ENCODE measurements at regions not wholly inside any gene's neighbourhood (a gene's known extent, or its start where the extent isn't known, plus 50 kb on each side); places are given as distances from the start of the nearest gene placed in this dataset.

DNA sequence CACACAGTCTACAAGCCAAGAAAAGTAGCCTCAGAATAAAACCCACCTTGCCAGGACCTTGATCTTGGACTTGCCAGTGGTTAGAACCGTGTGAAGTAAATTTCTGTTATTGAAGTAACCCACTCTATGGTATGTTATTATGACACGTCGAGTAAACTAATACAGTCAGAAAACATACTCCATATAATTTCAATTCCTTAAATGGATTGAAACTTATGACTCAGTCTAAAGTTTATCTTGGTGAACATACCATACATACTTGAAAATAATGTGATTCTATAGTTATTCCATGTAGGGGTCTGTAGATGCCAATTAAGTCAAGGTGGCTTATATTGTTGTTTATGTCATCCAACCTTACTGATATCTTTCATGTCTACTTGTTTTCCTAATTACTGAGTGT is 950.7 kb downstream of the TLE4 start:
- FAIRE-seq (no peak), DNase-seq (ENCODE audit: low read depth, low spot score) (no peak)
- H3K27ac ChIP-seq (ENCODE audit: control insufficient read depth, insufficient read depth, low read length) = no peak overlapping the region
- no peak overlapping the region for H3K9ac ChIP-seq (ENCODE audit: control insufficient read depth, extremely low read depth, insufficient read depth, low read length)
- H3K79me2 ChIP-seq (ENCODE audit: control insufficient read depth, insufficient read depth, low read length) = no peaks in the 10 kb centered on the region
- no peak overlapping the region for H2AFZ ChIP-seq (ENCODE audit: control insufficient read depth, low read length)
- no peaks in the 10 kb centered on the region for H3K4me1 ChIP-seq (ENCODE audit: control insufficient read depth, extremely low read depth, insufficient read depth, low read length)
- no peaks in the 10 kb centered on the region for H3K9me1 ChIP-seq (ENCODE audit: control insufficient read depth, extremely low read depth, insufficient read depth, low read length)
- H3K9me3 ChIP-seq (ENCODE audit: control insufficient read depth, low read depth, low read length) = no peaks in the 10 kb centered on the region
- no peak overlapping the region for H3K4me3 ChIP-seq (ENCODE audit: control insufficient read depth in 2 of 3, extremely low read depth in 1 of 3, insufficient read depth in 2 of 3, low read depth in 1 of 3, low read length in 3 of 3)
- no peak overlapping the region for H3K4me2 ChIP-seq (ENCODE audit: control insufficient read depth, extremely low read depth, insufficient read depth, low read depth, low read length)
- H3K27me3 ChIP-seq (ENCODE audit: control insufficient read depth, extremely low read depth, insufficient read depth, low read length) = no peaks in the 10 kb centered on the region
- TF ChIP-seq, protein P1, sequence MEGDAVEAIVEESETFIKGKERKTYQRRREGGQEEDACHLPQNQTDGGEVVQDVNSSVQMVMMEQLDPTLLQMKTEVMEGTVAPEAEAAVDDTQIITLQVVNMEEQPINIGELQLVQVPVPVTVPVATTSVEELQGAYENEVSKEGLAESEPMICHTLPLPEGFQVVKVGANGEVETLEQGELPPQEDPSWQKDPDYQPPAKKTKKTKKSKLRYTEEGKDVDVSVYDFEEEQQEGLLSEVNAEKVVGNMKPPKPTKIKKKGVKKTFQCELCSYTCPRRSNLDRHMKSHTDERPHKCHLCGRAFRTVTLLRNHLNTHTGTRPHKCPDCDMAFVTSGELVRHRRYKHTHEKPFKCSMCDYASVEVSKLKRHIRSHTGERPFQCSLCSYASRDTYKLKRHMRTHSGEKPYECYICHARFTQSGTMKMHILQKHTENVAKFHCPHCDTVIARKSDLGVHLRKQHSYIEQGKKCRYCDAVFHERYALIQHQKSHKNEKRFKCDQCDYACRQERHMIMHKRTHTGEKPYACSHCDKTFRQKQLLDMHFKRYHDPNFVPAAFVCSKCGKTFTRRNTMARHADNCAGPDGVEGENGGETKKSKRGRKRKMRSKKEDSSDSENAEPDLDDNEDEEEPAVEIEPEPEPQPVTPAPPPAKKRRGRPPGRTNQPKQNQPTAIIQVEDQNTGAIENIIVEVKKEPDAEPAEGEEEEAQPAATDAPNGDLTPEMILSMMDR (optimal IDR thresholded peaks at IDR 0.05 in 1 of 3, IDR thresholded peaks at IDR 0.05 in 1 of 3, conservative IDR thresholded peaks at IDR 0.05 in 1 of 3; ENCODE audit: extremely low read depth in 1 of 3, insufficient read depth in 2 of 3, low read length in 3 of 3) = no peak
- TF ChIP-seq EZH2 (IDR thresholded peaks at IDR 0.05; ENCODE audit: low read length) = no peak
- no peaks in the 10 kb centered on the region for H4K20me1 ChIP-seq (ENCODE audit: control insufficient read depth, extremely low read depth, insufficient read depth, low read length)
- dilution Hi-C loops (cut with MboI; ENCODE audit: extremely low pct_ligation_motif_present, low sequenced_read_pairs) = no loop called here
- no peaks in the 10 kb centered on the region for H3K36me3 ChIP-seq (ENCODE audit: control insufficient read depth in 2 of 2, extremely low read depth in 1 of 2, insufficient read depth in 2 of 2, low read length in 2 of 2)

DNA sequence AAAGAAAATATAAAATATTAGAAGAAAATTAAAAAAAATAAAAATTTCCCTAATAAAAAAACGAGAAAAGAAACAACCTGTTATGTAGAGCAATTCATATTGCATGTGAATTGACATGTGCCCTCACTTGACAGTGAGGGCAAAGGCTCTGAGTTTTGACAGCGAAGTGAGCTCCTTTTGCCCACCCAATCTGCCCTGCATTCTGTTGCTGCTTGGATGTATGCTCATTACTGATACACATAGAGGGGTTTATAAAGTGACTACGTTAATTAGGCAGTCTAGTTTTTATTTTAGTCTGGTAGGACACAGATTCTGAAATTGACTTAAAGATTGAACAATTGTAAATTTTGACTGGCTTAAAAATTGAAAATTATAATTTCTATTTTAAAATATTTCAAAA is 949.4 kb downstream of the TLE4 start:
- Histone ChIP-seq H3K9ac (ENCODE audit: control insufficient read depth, extremely low read depth, insufficient read depth, low read length) (no peak overlapping the region), H2AFZ (ENCODE audit: control insufficient read depth, low read length) (no peak overlapping the region), H3K36me3 (ENCODE audit: control insufficient read depth in 2 of 2, extremely low read depth in 1 of 2, insufficient read depth in 2 of 2, low read length in 2 of 2) (no peaks in the 10 kb centered on the region), H3K27ac (ENCODE audit: control insufficient read depth, insufficient read depth, low read length) (no peak overlapping the region), H3K27me3 (ENCODE audit: control insufficient read depth, extremely low read depth, insufficient read depth, low read length) (no peaks in the 10 kb centered on the region), H3K79me2 (ENCODE audit: control insufficient read depth, insufficient read depth, low read length) (no peaks in the 10 kb centered on the region), H3K9me3 (ENCODE audit: control insufficient read depth, low read depth, low read length) (no peaks in the 10 kb centered on the region), H3K4me1 (ENCODE audit: control insufficient read depth, extremely low read depth, insufficient read depth, low read length) (no peaks in the 10 kb centered on the region), H3K9me1 (ENCODE audit: control insufficient read depth, extremely low read depth, insufficient read depth, low read length) (no peaks in the 10 kb centered on the region), H4K20me1 (ENCODE audit: control insufficient read depth, extremely low read depth, insufficient read depth, low read length) (no peaks in the 10 kb centered on the region), H3K4me3 (ENCODE audit: control insufficient read depth in 2 of 3, extremely low read depth in 1 of 3, insufficient read depth in 2 of 3, low read depth in 1 of 3, low read length in 3 of 3) (no peak overlapping the region), H3K4me2 (ENCODE audit: control insufficient read depth, extremely low read depth, insufficient read depth, low read depth, low read length) (no peak overlapping the region)
- DNase-seq (ENCODE audit: low read depth, low spot score) = no peak
- TF ChIP-seq EZH2 (IDR thresholded peaks at IDR 0.05; ENCODE audit: low read length) = no peak
- TF ChIP-seq, protein P1 (optimal IDR thresholded peaks at IDR 0.05 in 1 of 3, IDR thresholded peaks at IDR 0.05 in 1 of 3, conservative IDR thresholded peaks at IDR 0.05 in 1 of 3; ENCODE audit: extremely low read depth in 1 of 3, insufficient read depth in 2 of 3, low read length in 3 of 3) = no peak
- no peak for FAIRE-seq
- dilution Hi-C loops (cut with MboI; ENCODE audit: extremely low pct_ligation_motif_present, low sequenced_read_pairs) = no loop called here
